AG04450 (cell line): ENCODE measurements at regions not wholly inside any gene's neighbourhood (a gene's known extent, or its start where the extent isn't known, plus 50 kb on each side); places are given as distances from the start of the nearest gene placed in this dataset.

Experiments
- CTCF ChIA-PET: fragments of 300-600, 350-600 bp; formaldehyde crosslinking; extraction: SDS; loops from one replicate; lab custom pipeline; 2022; ENCODE audit warnings: antibody characterized with exemption, inconsistent platforms; lab: Charles Lee
- POLR2A ChIA-PET: fragments of 350-600 bp; formaldehyde crosslinking; extraction: SDS; loops from one replicate; lab custom pipeline; 2021; ENCODE audit warnings: antibody characterized with exemption, inconsistent platforms; lab: Yijun Ruan, JAX
- DNase-seq: peaks from one replicate; pipeline ENCODE4 v3.0.0-alpha.2; 2011; ENCODE audit warnings: low read depth, low spot score
- H3K27ac ChIP-seq: one replicate; pipeline ENCODE4 v1.5.1; 2012; ENCODE audit warnings: low read depth, low read length, control low read depth
- H3K27me3 ChIP-seq: one replicate; pipeline ENCODE4 v1.6.0; 2012; ENCODE audit warnings: low read length; ENCODE audit not compliant: control insufficient read depth, insufficient read depth
- H3K4me3 ChIP-seq: 2 replicates; pipeline ENCODE4 v1.5.1; 2011; ENCODE audit warnings: mild to moderate bottlenecking, low read depth, low read length, control low read depth
- H3K9me3 ChIP-seq: 2 replicates; pipeline ENCODE4 v1.5.1; 2012; ENCODE audit warnings: low read length; ENCODE audit not compliant: control insufficient read depth, insufficient read depth
- TF ChIP-seq, protein P1 (sequence below): IDR thresholded peaks from 2 replicates; pipeline ENCODE4 v1.5.1; 2011; ENCODE audit warnings: low read depth, low read length, control low read depth, inconsistent platforms

- Histone ChIP-seq H3K27me3 (peaks cover 3% of the 10 kb centered on the region), H3K27ac (no peak overlapping the region), H3K9me3 (no peaks in the 10 kb centered on the region), H3K4me3 (no peak overlapping the region)
- TF ChIP-seq, protein P1, sequence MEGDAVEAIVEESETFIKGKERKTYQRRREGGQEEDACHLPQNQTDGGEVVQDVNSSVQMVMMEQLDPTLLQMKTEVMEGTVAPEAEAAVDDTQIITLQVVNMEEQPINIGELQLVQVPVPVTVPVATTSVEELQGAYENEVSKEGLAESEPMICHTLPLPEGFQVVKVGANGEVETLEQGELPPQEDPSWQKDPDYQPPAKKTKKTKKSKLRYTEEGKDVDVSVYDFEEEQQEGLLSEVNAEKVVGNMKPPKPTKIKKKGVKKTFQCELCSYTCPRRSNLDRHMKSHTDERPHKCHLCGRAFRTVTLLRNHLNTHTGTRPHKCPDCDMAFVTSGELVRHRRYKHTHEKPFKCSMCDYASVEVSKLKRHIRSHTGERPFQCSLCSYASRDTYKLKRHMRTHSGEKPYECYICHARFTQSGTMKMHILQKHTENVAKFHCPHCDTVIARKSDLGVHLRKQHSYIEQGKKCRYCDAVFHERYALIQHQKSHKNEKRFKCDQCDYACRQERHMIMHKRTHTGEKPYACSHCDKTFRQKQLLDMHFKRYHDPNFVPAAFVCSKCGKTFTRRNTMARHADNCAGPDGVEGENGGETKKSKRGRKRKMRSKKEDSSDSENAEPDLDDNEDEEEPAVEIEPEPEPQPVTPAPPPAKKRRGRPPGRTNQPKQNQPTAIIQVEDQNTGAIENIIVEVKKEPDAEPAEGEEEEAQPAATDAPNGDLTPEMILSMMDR: no peak
- DNase-seq: no peak
- ChIA-PET CTCF (interaction anchor here (1.9 kb wide), 1 partner anchor 219 kb away, joined by 5 read pairs; no protein-coding TSS in a partner anchor), POLR2A (no interaction called here)
Measured at GRCh38 chr2:167900435-167901114, 346.8 kb downstream of the STK39 start.

GRCh38 chr2:167898340-167898739, 349.1 kb downstream of the STK39 start:
- TF ChIP-seq, protein P1: no peak
- no peaks in the 10 kb centered on the region for H3K9me3 ChIP-seq
- DNase-seq: no peak
- no peak overlapping the region for H3K27ac ChIP-seq
- ChIA-PET POLR2A (no interaction called here), CTCF (no interaction called here)
- H3K4me3 ChIP-seq: no peak overlapping the region
- no peaks in the 10 kb centered on the region for H3K27me3 ChIP-seq

- TF ChIP-seq, protein P1: no peak
- DNase-seq: no peak
- ChIA-PET POLR2A (no interaction called here), CTCF (no interaction called here)
- Histone ChIP-seq H3K27ac (no peak overlapping the region), H3K4me3 (no peak overlapping the region), H3K27me3 (no peaks in the 10 kb centered on the region), H3K9me3 (no peaks in the 10 kb centered on the region)
Measured at GRCh38 chr2:167891841-167892240, 355.6 kb downstream of the STK39 start.

- no peak overlapping the region for H3K27ac ChIP-seq
- no peaks in the 10 kb centered on the region for H3K9me3 ChIP-seq
- TF ChIP-seq, protein P1: no peak
- ChIA-PET POLR2A (no interaction called here), CTCF (no interaction called here)
- no peak for DNase-seq
- no peak overlapping the region for H3K4me3 ChIP-seq
- no peaks in the 10 kb centered on the region for H3K27me3 ChIP-seq
Measured at GRCh38 chr2:167890739-167891138, 356.7 kb downstream of the STK39 start.

- TF ChIP-seq, protein P1: no peak
- Histone ChIP-seq H3K9me3 (no peaks in the 10 kb centered on the region), H3K27me3 (no peaks in the 10 kb centered on the region), H3K27ac (no peak overlapping the region), H3K4me3 (no peak overlapping the region)
- POLR2A ChIA-PET: no interaction called here
- CTCF ChIA-PET: no interaction called here
- no peak for DNase-seq
Measured at GRCh38 chr2:167880415-167880814, 367.0 kb downstream of the STK39 start.
